Pancreas (tissue), 10 donors: ENCODE measurements at regions not wholly inside any gene's neighbourhood (a gene's known extent, or its start where the extent isn't known, plus 50 kb on each side); places are given as distances from the start of the nearest gene placed in this dataset.

Source experiments
- ATAC-seq, 4 donors: fragments of 200-7000 bp; cut with Tn5 transposase; one replicate each; pipeline versions ENCODE4 v1.8.0 to v1.9.1; 2020; ENCODE audit warnings: mild to moderate bottlenecking in 4 of 4, moderate library complexity in 4 of 4
- DNase-seq, 6 donors: peaks; one replicate each; pipeline ENCODE4 v3.0.0-alpha.2; 2020
- FAIRE-seq: peaks from 2 replicates; lab custom pipeline; 2012; peaks lifted over from hg19 to GRCh38; lab: Jason Lieb, UNC
- H3K27ac ChIP-seq, 4 donors: fragments of 200-600 bp; sonication (generic); 1 replicate in 3 of 4; 2 replicates in 1 of 4; pipeline versions ENCODE4 v1.5.0 to v1.8.0; 2020
- H3K27me3 ChIP-seq, 4 donors: fragments of 200-600 bp; one replicate each; pipeline ENCODE4 v1.8.0; 2021
- H3K36me3 ChIP-seq, 3 donors: fragments of 200-600 bp; sonication (generic) in 1 of 3; one replicate each; pipeline versions ENCODE4 v1.5.0 to v1.8.0; 2020 to 2021
- H3K4me1 ChIP-seq, 3 donors: fragments of 200-600 bp; one replicate each; pipeline ENCODE4 v1.8.0; 2021
- H3K4me3 ChIP-seq, 4 donors: fragments of 200-600 bp; sonication (generic) in 2 of 4; one replicate each; pipeline versions ENCODE4 v1.5.0 to v1.8.0; 2020 to 2021
- H3K9me3 ChIP-seq, 4 donors: fragments of 200-600 bp; one replicate each; pipeline ENCODE4 v1.8.0; 2021
- CTCF ChIP-seq, 4 donors: fragments of 200-600 bp; sonication (generic) in 3 of 4; IDR thresholded peaks; one replicate each; pipeline versions ENCODE4 v1.5.0 to v1.8.0; 2021; ENCODE audit warnings: antibody characterized with exemption in 4 of 4
- WGBS, 2 donors: extraction: QIAGEN DNeasy Blood & Tissue Kit; methylation state at CpG; one replicate each; pipeline ENCODE4 v1.1.7; 2013; 5-methylcytosine and 5-hydroxymethylcytosine counted together
- intact Hi-C, 3 donors: fragments of 100-400 bp; cut with DNase I; formaldehyde crosslinking; loops; one replicate each; pipeline versions ENCODE4 v1.11.1 to v1.14.2; 2022
- donor health status: healthy with polysubstance abuse.
- donor health status: DM: no; HTN: no; CAD: no; lungs with moderate emphysema.
- donor health status: DM: no; HTN: no; CAD: no.
- donor health status: control.
- donor health status: control.
- donor health status: Bipolar disorder and iron deficiency.
- donor health status: DM: yes; HTN: yes; CAD: no.
- donor health status: DM: no; HTN: no; CAD: no.
- donor health status: DM: no; HTN: no; CAD: no.
- donor health status: DM: yes; HTN: yes; CAD: no.

GRCh38 chr5:110077147-110077546, 387.4 kb downstream of the MAN2A1 start:
- Histone ChIP-seq H3K9me3 (no peaks in the 10 kb centered on the region), H3K4me1 (no peaks in the 10 kb centered on the region), H3K27ac (no peak overlapping the region), H3K4me3 (no peak overlapping the region), H3K27me3 (peaks cover 0 to 3% (median 0%) of the 10 kb centered on the region in 4 donors), H3K36me3 (no peaks in the 10 kb centered on the region)
- 58 to 69% methylated on average over 3 of the region's 3 CpGs for WGBS, 2 donors
- no peak for DNase-seq
- FAIRE-seq, result no peak
- no peak for TF ChIP-seq CTCF (IDR thresholded peaks at IDR 0.05)
- no peak for ATAC-seq
- intact Hi-C loops, result no loop called here

- ATAC-seq (no peak), FAIRE-seq (no peak), DNase-seq (no peak)
- intact Hi-C loops, result no loop called here
- Histone ChIP-seq H3K4me3 (no peak overlapping the region), H3K9me3 (no peaks in the 10 kb centered on the region), H3K27ac (no peak overlapping the region), H3K4me1 (no peaks in the 10 kb centered on the region), H3K27me3 (peaks cover 0 to under 1% (median 0%) of the 10 kb centered on the region in 4 donors), H3K36me3 (no peaks in the 10 kb centered on the region)
- WGBS, 2 donors, result 69 to 89% methylated on average over 3 of the region's 3 CpGs
- no peak for TF ChIP-seq CTCF (IDR thresholded peaks at IDR 0.05)
These were observed 392.5 kb downstream of the MAN2A1 start for GRCh38 chr5:110082194-110082593.

GRCh38 chr5:110082863-110083262, 393.1 kb downstream of the MAN2A1 start:
- intact Hi-C loops, result no loop called here
- TF ChIP-seq CTCF (IDR thresholded peaks at IDR 0.05), result no peak

GRCh38 chr5:110085826-110086225, 396.1 kb downstream of the MAN2A1 start:
- no peak overlapping the region for H3K4me3 ChIP-seq
- FAIRE-seq, result no peak
- intact Hi-C loops, result no loop called here

More at GRCh38 chr5:110082863-110083262, 393.1 kb downstream of the MAN2A1 start:
- WGBS, 2 donors, result 89 to 96% methylated on average over 2 of the region's 2 CpGs
- no peaks in the 10 kb centered on the region for H3K36me3 ChIP-seq
- H3K27ac ChIP-seq, result no peak overlapping the region
- no peaks in the 10 kb centered on the region for H3K9me3 ChIP-seq
- DNase-seq (no peak), FAIRE-seq (no peak), ATAC-seq (no peak)
- no peaks in the 10 kb centered on the region for H3K27me3 ChIP-seq
- no peaks in the 10 kb centered on the region for H3K4me1 ChIP-seq
- no peak overlapping the region for H3K4me3 ChIP-seq

More at GRCh38 chr5:110085826-110086225, 396.1 kb downstream of the MAN2A1 start:
- Histone ChIP-seq H3K36me3 (no peaks in the 10 kb centered on the region), H3K27me3 (no peaks in the 10 kb centered on the region), H3K27ac (no peak overlapping the region), H3K9me3 (no peaks in the 10 kb centered on the region), H3K4me1 (no peaks in the 10 kb centered on the region)
- DNase-seq (no peak), ATAC-seq (no peak)
- 92 to 97% methylated on average over 1 of the region's 1 CpG for WGBS, 2 donors
- TF ChIP-seq CTCF (IDR thresholded peaks at IDR 0.05), result no peak
